ENCODE measurements at regions not wholly inside any gene's neighbourhood (a gene's known extent, or its start where the extent isn't known, plus 50 kb on each side); places are given as distances from the start of the nearest gene placed in this dataset.

DNA sequence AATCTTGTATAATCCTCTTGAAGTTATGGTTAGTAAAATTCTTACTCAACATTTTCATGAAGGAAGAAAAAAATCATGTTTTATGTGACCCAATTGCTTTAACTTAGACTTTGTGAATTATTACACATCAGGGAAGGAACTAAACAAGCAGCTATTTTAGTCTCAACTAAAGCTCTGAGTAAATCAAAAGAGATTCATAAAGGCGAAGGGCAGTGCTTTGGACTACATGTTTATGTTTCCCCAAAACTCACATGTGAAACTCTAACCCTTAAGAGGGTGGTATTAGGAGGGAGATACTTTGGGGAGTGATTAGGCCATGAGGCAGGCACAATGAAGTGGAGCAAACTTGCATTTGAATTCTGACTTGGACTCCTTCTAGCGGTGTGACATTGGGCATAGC, 283.7 kb upstream of the POU3F3 start:
- no peak overlapping the region for H3K27ac ChIP-seq
- no peaks in the 10 kb centered on the region for H3K4me1 ChIP-seq
- no peaks in the 10 kb centered on the region for H3K36me3 ChIP-seq
- no peaks in the 10 kb centered on the region for H3K27me3 ChIP-seq
- no peak for TF ChIP-seq POLR2A (IDR thresholded peaks at IDR 0.05)
- no peak for TF ChIP-seq CTCF (IDR thresholded peaks at IDR 0.05)
- TF ChIP-seq POLR2AphosphoS5 (IDR thresholded peaks at IDR 0.05): no peak
- H3K4me3 ChIP-seq: no peak overlapping the region
- no peak for DNase-seq (ENCODE audit: low spot score in 2 of 2)
- intact Hi-C loops (cut with DNase I; ENCODE audit: low total_unique reads): no loop called here
- no peaks in the 10 kb centered on the region for H3K9me3 ChIP-seq

DNA sequence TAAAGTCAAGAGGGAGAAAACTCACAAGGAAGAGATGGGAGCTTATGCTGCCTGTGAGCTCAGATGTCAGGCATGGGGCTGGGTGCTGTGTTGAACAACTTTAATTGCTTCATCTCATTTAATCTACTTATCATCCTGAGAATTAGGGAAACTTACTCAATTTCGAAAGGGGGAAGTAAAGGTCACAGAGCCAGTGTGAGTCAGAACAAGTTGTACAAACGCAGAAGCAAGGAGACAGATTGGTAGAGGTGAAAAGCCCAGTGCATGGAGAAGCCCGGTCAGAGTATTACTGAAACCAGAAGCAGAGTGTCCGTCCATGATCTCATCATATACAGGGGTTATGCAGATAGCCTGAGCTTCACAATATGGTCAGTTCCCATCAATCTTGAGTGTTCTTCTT, 281.1 kb upstream of the POU3F3 start:
- DNase-seq (ENCODE audit: low spot score in 2 of 2): no peak
- no peaks in the 10 kb centered on the region for H3K9me3 ChIP-seq
- intact Hi-C loops (cut with DNase I; ENCODE audit: low total_unique reads): no loop called here
- no peaks in the 10 kb centered on the region for H3K4me1 ChIP-seq
- H3K27me3 ChIP-seq: no peaks in the 10 kb centered on the region
- H3K4me3 ChIP-seq: no peak overlapping the region
- H3K36me3 ChIP-seq: no peaks in the 10 kb centered on the region
- H3K27ac ChIP-seq: no peak overlapping the region
- TF ChIP-seq CTCF (IDR thresholded peaks at IDR 0.05) (no peak), POLR2A (IDR thresholded peaks at IDR 0.05) (no peak), POLR2AphosphoS5 (IDR thresholded peaks at IDR 0.05) (no peak)

DNA sequence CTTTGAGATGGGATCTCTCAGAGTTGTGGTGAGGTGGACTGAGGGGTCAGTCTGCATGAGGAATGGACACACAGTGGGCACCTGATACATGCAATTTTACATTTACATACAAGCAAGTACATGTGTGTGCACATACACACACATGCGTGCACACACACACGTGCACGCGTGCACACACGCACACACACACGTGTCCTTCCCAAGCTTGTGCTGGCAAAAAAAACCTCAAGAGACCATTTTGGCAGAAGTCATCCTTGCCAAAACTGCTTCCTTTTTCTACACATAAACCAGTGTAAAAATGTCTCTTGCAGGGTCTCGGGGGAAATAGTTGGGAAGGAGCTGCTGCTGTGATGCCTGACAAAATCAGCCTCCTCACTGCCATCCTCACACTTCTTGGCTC, 279.5 kb upstream of the POU3F3 start:
- TF ChIP-seq CTCF (IDR thresholded peaks at IDR 0.05): no peak
- TF ChIP-seq POLR2AphosphoS5 (IDR thresholded peaks at IDR 0.05): no peak
- TF ChIP-seq POLR2A (IDR thresholded peaks at IDR 0.05): no peak
- H3K9me3 ChIP-seq: no peaks in the 10 kb centered on the region
- no peaks in the 10 kb centered on the region for H3K27me3 ChIP-seq
- intact Hi-C loops (cut with DNase I; ENCODE audit: low total_unique reads): no loop called here
- DNase-seq (ENCODE audit: low spot score in 2 of 2): no peak
- no peak overlapping the region for H3K27ac ChIP-seq
- H3K36me3 ChIP-seq: no peaks in the 10 kb centered on the region
- H3K4me1 ChIP-seq: no peaks in the 10 kb centered on the region
- no peak overlapping the region for H3K4me3 ChIP-seq

DNA sequence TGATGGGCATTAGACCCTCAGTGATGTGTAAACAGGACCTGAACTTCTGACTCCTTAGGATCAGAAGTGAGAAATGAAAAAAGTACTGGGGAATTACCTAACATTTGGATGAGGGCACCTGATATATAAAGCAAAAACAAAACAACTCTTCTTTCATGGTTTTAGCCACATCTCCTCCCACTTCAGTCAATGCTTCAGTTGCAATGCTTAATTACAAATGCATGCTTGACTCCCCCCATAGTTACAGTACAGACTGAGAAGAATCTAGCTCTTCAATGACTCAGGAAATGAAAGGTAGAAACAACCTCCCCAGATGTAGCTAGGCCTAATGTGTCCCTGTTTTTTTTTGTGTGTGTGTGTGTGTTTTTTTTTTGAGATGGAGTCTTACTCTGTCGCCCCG, 276.8 kb upstream of the POU3F3 start:
- H3K36me3 ChIP-seq: no peaks in the 10 kb centered on the region
- TF ChIP-seq POLR2A (IDR thresholded peaks at IDR 0.05): no peak
- TF ChIP-seq CTCF (IDR thresholded peaks at IDR 0.05): no peak
- no peak for TF ChIP-seq POLR2AphosphoS5 (IDR thresholded peaks at IDR 0.05)
- DNase-seq (ENCODE audit: low spot score in 2 of 2): no peak
- no peaks in the 10 kb centered on the region for H3K4me1 ChIP-seq
- intact Hi-C loops (cut with DNase I; ENCODE audit: low total_unique reads): no loop called here
- H3K27ac ChIP-seq: no peak overlapping the region
- no peak overlapping the region for H3K4me3 ChIP-seq
- no peaks in the 10 kb centered on the region for H3K9me3 ChIP-seq
- no peaks in the 10 kb centered on the region for H3K27me3 ChIP-seq

DNA sequence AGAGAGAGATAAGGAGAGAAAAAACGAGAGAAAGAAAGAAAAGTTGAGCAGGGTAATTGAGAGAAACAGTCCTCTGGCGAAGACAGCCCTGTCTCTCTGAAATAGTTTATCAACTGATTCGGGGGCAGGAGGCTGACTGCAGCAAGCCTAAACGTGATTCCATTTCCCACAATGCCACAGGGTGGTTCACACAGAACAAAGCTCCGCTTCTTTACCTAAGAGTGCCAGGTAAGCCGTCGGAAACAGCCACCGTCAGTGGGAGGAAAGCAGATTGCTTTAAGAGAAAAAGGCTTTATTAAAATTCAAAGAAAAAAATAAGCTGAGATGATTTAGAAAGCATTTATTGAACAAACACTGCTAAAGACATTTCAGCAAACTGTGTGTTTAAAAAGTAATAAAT, 271.4 kb upstream of the POU3F3 start:
- H3K4me1 ChIP-seq: no peaks in the 10 kb centered on the region
- DNase-seq (ENCODE audit: low spot score in 2 of 2): peak in 1 of 2 donors; percentile 36
- H3K27me3 ChIP-seq: no peaks in the 10 kb centered on the region
- H3K27ac ChIP-seq: peak overlapping the region in 1 of 2 donors; percentile 41
- no peaks in the 10 kb centered on the region for H3K36me3 ChIP-seq
- no peaks in the 10 kb centered on the region for H3K9me3 ChIP-seq
- intact Hi-C loops (cut with DNase I; ENCODE audit: low total_unique reads): no loop called here
- TF ChIP-seq CTCF (IDR thresholded peaks at IDR 0.05) (no peak), POLR2A (IDR thresholded peaks at IDR 0.05) (no peak), POLR2AphosphoS5 (IDR thresholded peaks at IDR 0.05) (no peak)
- H3K4me3 ChIP-seq: no peak overlapping the region
